A549 (cell line): ENCODE measurements at regions not wholly inside any gene's neighbourhood (a gene's known extent, or its start where the extent isn't known, plus 50 kb on each side); places are given as distances from the start of the nearest gene placed in this dataset.
A peak's percentile ranks its signal among the peaks of the same experiment; 100 is the strongest.

Experiments used
- ATAC-seq, 2 experiments: fragments of 200-7000 bp in 1 of 2; fragments of >200 bp in 1 of 2; cut with Nextera tagmentation in 1 of 2; cut with Tn5 transposase in 1 of 2; 3 replicates each; pipeline versions ENCODE4 v1.8.0 to v1.9.1; 2018 to 2020; ENCODE audit warnings: mild to moderate bottlenecking in 1 of 2, moderate library complexity in 1 of 2
- CTCF ChIA-PET: fragments of 300-600 bp; sonication (Branson Sonifier 250); formaldehyde crosslinking; extraction: SDS; loops from one replicate; lab custom pipeline; 2021; ENCODE audit warnings: antibody characterized with exemption, inconsistent platforms; lab: Yijun Ruan, JAX
- POLR2A ChIA-PET: fragments of 350-600 bp; formaldehyde crosslinking; extraction: SDS; loops from one replicate; lab custom pipeline; 2021; ENCODE audit warnings: antibody characterized with exemption, inconsistent platforms; lab: Yijun Ruan, JAX
- DNase-seq, 2 experiments: peaks; one replicate each; pipeline versions ENCODE4 v3.0.0 to v3.0.0-alpha.2; 2011 to 2016; ENCODE audit warnings: low read depth in 1 of 2, low spot score in 1 of 2
- FAIRE-seq: peaks from 2 replicates; lab custom pipeline; 2011; peaks lifted over from hg19 to GRCh38; lab: Jason Lieb, UNC
- H3K27ac ChIP-seq, 2 experiments: fragments of >200 bp; sonication (Bioruptor Twin); formaldehyde crosslinking; 3 replicates each; pipeline ENCODE4 v1.5.1; 2016 to 2017
- H3K4me1 ChIP-seq: fragments of >200 bp; sonication (Bioruptor Twin); formaldehyde crosslinking; 3 replicates; pipeline ENCODE4 v1.6.1; 2016
- H3K4me2 ChIP-seq: fragments of >200 bp; sonication (Bioruptor Twin); formaldehyde crosslinking; 3 replicates; pipeline ENCODE4 v1.6.1; 2016
- H3K4me3 ChIP-seq: fragments of >200 bp; sonication (Bioruptor Twin); formaldehyde crosslinking; 3 replicates; pipeline ENCODE4 v1.5.1; 2016
- H3K9me3 ChIP-seq: fragments of >200 bp; sonication (Bioruptor Twin); formaldehyde crosslinking; 3 replicates; pipeline ENCODE4 v1.6.1; 2016
- BHLHE40 ChIP-seq: IDR thresholded peaks from 2 replicates; pipeline ENCODE4 v1.6.1; 2012; ENCODE audit warnings: low read depth, low read length, inconsistent platforms
- CBX2 ChIP-seq: fragments of 200-600 bp; sonication (generic); IDR thresholded peaks from 2 replicates; pipeline ENCODE4 v1.6.1; 2016; ENCODE audit warnings: low read depth, mild to moderate bottlenecking, borderline replicate concordance
- CHD2 ChIP-seq: fragments of 150-350 bp; IDR thresholded peaks from 2 replicates; pipeline ENCODE4 v1.6.1; 2014; ENCODE audit warnings: low read length; ENCODE audit not compliant: partially characterized antibody
- EHMT2 ChIP-seq: fragments of 200-600 bp; sonication (generic); IDR thresholded peaks from 2 replicates; pipeline ENCODE4 v1.6.1; 2016; ENCODE audit warnings: antibody characterized with exemption, low read depth, mild to moderate bottlenecking, moderate library complexity
- FOXS1 ChIP-seq: fragments of 250-450 bp; sonication (Bioruptor Pico); IDR thresholded peaks from 2 replicates; pipeline ENCODE4 v1.5.0; 2020; ENCODE audit warnings: mild to moderate bottlenecking, moderate library complexity
- GATA3 ChIP-seq: IDR thresholded peaks from 2 replicates; pipeline ENCODE4 v1.6.1; 2012; ENCODE audit warnings: borderline replicate concordance
- HOXA7 ChIP-seq: fragments of 250-450 bp; sonication (Bioruptor Pico); IDR thresholded peaks from 2 replicates; pipeline ENCODE4 v1.5.0; 2020; ENCODE audit warnings: mild to moderate bottlenecking, moderate library complexity
- HOXB13 ChIP-seq: fragments of 250-450 bp; sonication (Bioruptor Pico); IDR thresholded peaks from 2 replicates; pipeline ENCODE4 v1.5.0; 2020; ENCODE audit warnings: low read depth, mild to moderate bottlenecking, moderate library complexity
- HOXB5 ChIP-seq: fragments of 250-450 bp; sonication (Bioruptor Pico); IDR thresholded peaks from 2 replicates; pipeline ENCODE4 v1.5.0; 2020; ENCODE audit warnings: mild to moderate bottlenecking, moderate library complexity
- JUNB ChIP-seq: fragments of >200 bp; sonication (Bioruptor Twin); formaldehyde crosslinking; IDR thresholded peaks from 2 replicates; pipeline ENCODE4 v1.6.1; 2016
- MAFK ChIP-seq: fragments of 450-650 bp; IDR thresholded peaks from 2 replicates; pipeline ENCODE4 v1.6.1; 2014; ENCODE audit not compliant: partially characterized antibody
- MAX ChIP-seq: IDR thresholded peaks from 2 replicates; pipeline ENCODE4 v1.6.1; 2012
- PHF8 ChIP-seq: fragments of 200-600 bp; sonication (generic); IDR thresholded peaks from 2 replicates; pipeline ENCODE4 v1.6.1; 2016; ENCODE audit warnings: low read depth, mild to moderate bottlenecking, antibody characterized with exemption, moderate library complexity, borderline replicate concordance
- RAD21 ChIP-seq, 2 experiments: fragments of >200 bp in 1 of 2; sonication (Bioruptor Twin) in 1 of 2; formaldehyde crosslinking in 1 of 2; IDR thresholded peaks in 1 of 2; conservative IDR thresholded peaks in 1 of 2; 2 replicates in 1 of 2; 3 replicates in 1 of 2; pipeline ENCODE4 v1.6.1; 2012 to 2018; ENCODE audit warnings: inconsistent platforms in 1 of 2
- RCOR1 ChIP-seq: fragments of 150-350 bp; IDR thresholded peaks from 2 replicates; pipeline ENCODE4 v1.6.1; 2014; ENCODE audit warnings: antibody characterized with exemption, low read length, low read depth
- RFX5 ChIP-seq: fragments of 450-650 bp; IDR thresholded peaks from 2 replicates; pipeline ENCODE4 v1.7.1; 2014; ENCODE audit warnings: antibody characterized with exemption, mild to moderate bottlenecking, moderate library complexity
- TFCP2L1 ChIP-seq: fragments of 250-450 bp; sonication (Bioruptor Pico); IDR thresholded peaks from 2 replicates; pipeline ENCODE4 v1.5.0; 2021; ENCODE audit warnings: mild to moderate bottlenecking
- ZSCAN20 ChIP-seq: fragments of 250-450 bp; sonication (Bioruptor Pico); IDR thresholded peaks from 2 replicates; pipeline ENCODE4 v1.8.0; 2022; ENCODE audit warnings: mild to moderate bottlenecking, moderate library complexity
- WGBS: methylation state at CpG from one replicate; pipeline ENCODE4 v1.1.6; 2017; ENCODE audit errors: missing lambda C conversion rate; 5-methylcytosine and 5-hydroxymethylcytosine counted together
- TF ChIP-seq, protein P1 (sequence below): fragments of 250-450 bp; sonication (Bioruptor Pico); IDR thresholded peaks from 2 replicates; pipeline ENCODE4 v1.5.0; 2021; ENCODE audit warnings: mild to moderate bottlenecking, moderate library complexity, borderline replicate concordance
- TF ChIP-seq, protein P2 (sequence below): IDR thresholded peaks from 2 replicates; pipeline ENCODE4 v1.6.1; 2012
- TF ChIP-seq, protein P3 (sequence below): fragments of >200 bp; sonication (Bioruptor Twin); formaldehyde crosslinking; IDR thresholded peaks from 3 replicates; pipeline ENCODE4 v1.5.1; 2016

DNA sequence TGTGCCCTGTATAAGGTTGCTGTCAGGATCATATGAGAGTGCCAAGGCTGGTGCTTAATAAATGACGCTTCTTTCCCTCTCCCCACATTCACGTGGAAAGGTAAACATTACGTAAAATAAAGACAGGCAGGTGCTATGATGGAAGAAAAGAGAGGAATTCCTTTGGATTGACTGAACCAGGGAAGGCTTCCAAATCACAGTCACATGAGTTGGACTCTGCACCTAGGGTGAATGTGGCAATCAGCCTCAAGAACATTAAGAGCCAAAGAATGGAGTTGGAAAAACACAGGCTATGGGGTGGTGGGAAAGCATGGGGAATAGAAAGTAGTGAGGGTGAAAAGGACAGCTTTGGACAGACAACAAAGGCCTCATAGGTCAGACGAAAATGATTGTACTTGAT, 473.1 kb downstream of the VRK1 start:
- Histone ChIP-seq H3K27ac (peak overlapping the region in 1 of 2 experiments; percentile 40; a peak in 1 of 6 replicates), H3K9me3 (no peaks in the 10 kb centered on the region), H3K4me3 (no peak overlapping the region), H3K4me1 (peaks cover 29% of the 10 kb centered on the region; the same call in 2 of the 3 replicates), H3K4me2 (no peak overlapping the region)
- ATAC-seq (no peak), FAIRE-seq (no peak), DNase-seq (no peak)
- POLR2A ChIA-PET: no interaction called here
- no peak for TF ChIP-seq HOXB13 (CRISPR knock-in tag)
- TF ChIP-seq JUNB: peak; percentile 37; the same call in 1 of the 2 replicates
- CTCF ChIA-PET: no interaction called here
- WGBS: 3% methylated on average over 4 of the region's 4 CpGs

- 14% methylated on average over 8 of the region's 8 CpGs for WGBS
- no peak for FAIRE-seq
These were observed 474.3 kb downstream of the VRK1 start for GRCh38 chr14:97271451-97271960.

GRCh38 chr14:97273540-97273939, 476.4 kb downstream of the VRK1 start:
- CTCF ChIA-PET: no interaction called here
- TF ChIP-seq CBX2 (no peak), HOXA7 (CRISPR knock-in tag) (no peak), RCOR1 (no peak), EHMT2 (no peak)
- WGBS: 50% methylated on average over 4 of the region's 4 CpGs
- H3K27ac ChIP-seq: no peak overlapping the region
- ATAC-seq: 0 out of 6 replicates have a peak, but pooled peaks of 1 of the 2 experiments have one; percentile 47
- H3K4me3 ChIP-seq: no peak overlapping the region
- FAIRE-seq: no peak
- no peak for DNase-seq
- H3K4me1 ChIP-seq: peaks cover 3% of the 10 kb centered on the region; the same call in 2 of the 3 replicates
- no peaks in the 10 kb centered on the region for H3K9me3 ChIP-seq
- POLR2A ChIA-PET: no interaction called here
- H3K4me2 ChIP-seq: no peak overlapping the region

More at GRCh38 chr14:97271451-97271960, 474.3 kb downstream of the VRK1 start:
- ATAC-seq: no peak
- Histone ChIP-seq H3K4me2 (no peak overlapping the region), H3K9me3 (no peaks in the 10 kb centered on the region), H3K4me3 (no peak overlapping the region), H3K27ac (no peak overlapping the region), H3K4me1 (peaks cover 17% of the 10 kb centered on the region; the same call in 2 of the 3 replicates)
- TF ChIP-seq CHD2: no peak
- TF ChIP-seq PHF8: no peak
- no peak for TF ChIP-seq GATA3
- TF ChIP-seq, protein P1, sequence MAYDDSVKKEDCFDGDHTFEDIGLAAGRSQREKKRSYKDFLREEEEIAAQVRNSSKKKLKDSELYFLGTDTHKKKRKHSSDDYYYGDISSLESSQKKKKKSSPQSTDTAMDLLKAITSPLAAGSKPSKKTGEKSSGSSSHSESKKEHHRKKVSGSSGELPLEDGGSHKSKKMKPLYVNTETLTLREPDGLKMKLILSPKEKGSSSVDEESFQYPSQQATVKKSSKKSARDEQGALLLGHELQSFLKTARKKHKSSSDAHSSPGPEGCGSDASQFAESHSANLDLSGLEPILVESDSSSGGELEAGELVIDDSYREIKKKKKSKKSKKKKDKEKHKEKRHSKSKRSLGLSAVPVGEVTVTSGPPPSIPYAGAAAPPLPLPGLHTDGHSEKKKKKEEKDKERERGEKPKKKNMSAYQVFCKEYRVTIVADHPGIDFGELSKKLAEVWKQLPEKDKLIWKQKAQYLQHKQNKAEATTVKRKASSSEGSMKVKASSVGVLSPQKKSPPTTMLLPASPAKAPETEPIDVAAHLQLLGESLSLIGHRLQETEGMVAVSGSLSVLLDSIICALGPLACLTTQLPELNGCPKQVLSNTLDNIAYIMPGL: no peak
- TF ChIP-seq MAFK: no peak
- no peak for TF ChIP-seq MAX
- no peak for TF ChIP-seq RFX5
- TF ChIP-seq HOXB5: no peak
- no peak for TF ChIP-seq ZSCAN20 (CRISPR knock-in tag)
- no peak for TF ChIP-seq RAD21 (conservative IDR thresholded peaks at IDR 0.05 in 1 of 2, IDR thresholded peaks at IDR 0.05 in 1 of 2)
- TF ChIP-seq RCOR1: no peak
- no peak for DNase-seq
- POLR2A ChIA-PET: no interaction called here
- CTCF ChIA-PET: no interaction called here

- no peak for ATAC-seq
- ChIA-PET POLR2A (no interaction called here), CTCF (no interaction called here)
- TF ChIP-seq, protein P2, sequence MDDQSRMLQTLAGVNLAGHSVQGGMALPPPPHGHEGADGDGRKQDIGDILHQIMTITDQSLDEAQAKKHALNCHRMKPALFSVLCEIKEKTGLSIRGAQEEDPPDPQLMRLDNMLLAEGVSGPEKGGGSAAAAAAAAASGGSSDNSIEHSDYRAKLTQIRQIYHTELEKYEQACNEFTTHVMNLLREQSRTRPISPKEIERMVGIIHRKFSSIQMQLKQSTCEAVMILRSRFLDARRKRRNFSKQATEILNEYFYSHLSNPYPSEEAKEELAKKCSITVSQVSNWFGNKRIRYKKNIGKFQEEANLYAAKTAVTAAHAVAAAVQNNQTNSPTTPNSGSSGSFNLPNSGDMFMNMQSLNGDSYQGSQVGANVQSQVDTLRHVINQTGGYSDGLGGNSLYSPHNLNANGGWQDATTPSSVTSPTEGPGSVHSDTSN: no peak
- TF ChIP-seq TFCP2L1 (CRISPR knock-in tag): no peak
- TF ChIP-seq FOXS1 (CRISPR knock-in tag): no peak
- TF ChIP-seq PHF8: no peak
- TF ChIP-seq BHLHE40: no peak
- TF ChIP-seq HOXA7 (CRISPR knock-in tag): no peak
- TF ChIP-seq, protein P3, sequence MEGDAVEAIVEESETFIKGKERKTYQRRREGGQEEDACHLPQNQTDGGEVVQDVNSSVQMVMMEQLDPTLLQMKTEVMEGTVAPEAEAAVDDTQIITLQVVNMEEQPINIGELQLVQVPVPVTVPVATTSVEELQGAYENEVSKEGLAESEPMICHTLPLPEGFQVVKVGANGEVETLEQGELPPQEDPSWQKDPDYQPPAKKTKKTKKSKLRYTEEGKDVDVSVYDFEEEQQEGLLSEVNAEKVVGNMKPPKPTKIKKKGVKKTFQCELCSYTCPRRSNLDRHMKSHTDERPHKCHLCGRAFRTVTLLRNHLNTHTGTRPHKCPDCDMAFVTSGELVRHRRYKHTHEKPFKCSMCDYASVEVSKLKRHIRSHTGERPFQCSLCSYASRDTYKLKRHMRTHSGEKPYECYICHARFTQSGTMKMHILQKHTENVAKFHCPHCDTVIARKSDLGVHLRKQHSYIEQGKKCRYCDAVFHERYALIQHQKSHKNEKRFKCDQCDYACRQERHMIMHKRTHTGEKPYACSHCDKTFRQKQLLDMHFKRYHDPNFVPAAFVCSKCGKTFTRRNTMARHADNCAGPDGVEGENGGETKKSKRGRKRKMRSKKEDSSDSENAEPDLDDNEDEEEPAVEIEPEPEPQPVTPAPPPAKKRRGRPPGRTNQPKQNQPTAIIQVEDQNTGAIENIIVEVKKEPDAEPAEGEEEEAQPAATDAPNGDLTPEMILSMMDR: no peak
- Histone ChIP-seq H3K4me2 (no peak overlapping the region), H3K4me1 (peaks cover 3% of the 10 kb centered on the region; the same call in 2 of the 3 replicates), H3K27ac (no peak overlapping the region), H3K9me3 (no peaks in the 10 kb centered on the region), H3K4me3 (no peak overlapping the region)
- FAIRE-seq: no peak
- WGBS: 44% methylated on average over 8 of the region's 8 CpGs
- no peak for DNase-seq
These were observed 477.4 kb downstream of the VRK1 start for GRCh38 chr14:97274626-97275025.
